GM19467 (cell line): ENCODE measurements at regions not wholly inside any gene's neighbourhood (a gene's known extent, or its start where the extent isn't known, plus 50 kb on each side); places are given as distances from the start of the nearest gene placed in this dataset.
"Not testable (repeated sequence)": the region's sequence is repeated elsewhere in the genome, so short reads cannot be mapped to it uniquely, and the experiment has no call there.

ENCODE experiments used
- ATAC-seq: cut with Tn5 transposase; IDR thresholded peaks from one replicate; pipeline ENCODE4 v1.9.1; 2021; ENCODE audit warnings: mild to moderate bottlenecking, moderate library complexity; ENCODE audit not compliant: unreplicated experiment

GRCh38 chr6:5898563-5898962 is 108.2 kb downstream of the NRN1 start:
- ATAC-seq = no peak

GRCh38 chr6:5898102-5898501 is 108.6 kb downstream of the NRN1 start:
- no peak for ATAC-seq

- no peak for ATAC-seq
Observed at GRCh38 chr6:5896476-5897200, 110.1 kb downstream of the NRN1 start.

GRCh38 chr6:5894357-5894756 is 112.4 kb downstream of the NRN1 start:
- ATAC-seq = no peak

GRCh38 chr6:5893295-5893694 is 113.4 kb downstream of the NRN1 start:
- no peak for ATAC-seq

GRCh38 chr6:5892669-5893068 is 114.1 kb downstream of the NRN1 start:
- ATAC-seq = no peak

GRCh38 chr6:5878792-5879191 is 127.9 kb downstream of the NRN1 start:
- no peak for ATAC-seq

GRCh38 chr6:5876076-5876475 is 130.6 kb downstream of the NRN1 start:
- no peak for ATAC-seq

GRCh38 chr6:5873976-5874375 is 132.7 kb downstream of the NRN1 start:
- not testable (repeated sequence) for ATAC-seq

GRCh38 chr6:5871296-5871695 is 135.4 kb downstream of the NRN1 start:
- no peak for ATAC-seq

GRCh38 chr6:5869676-5870075 is 137.0 kb downstream of the NRN1 start:
- ATAC-seq = no peak

- no peak for ATAC-seq
Observed at GRCh38 chr6:5869261-5869660, 137.5 kb downstream of the NRN1 start.

GRCh38 chr6:5866547-5867051 is 140.1 kb downstream of the NRN1 start:
- no peak for ATAC-seq

- ATAC-seq = no peak
Observed at GRCh38 chr6:5865506-5866031, 141.2 kb downstream of the NRN1 start.

- ATAC-seq = no peak
Observed at GRCh38 chr6:5860849-5861248, 145.9 kb downstream of the NRN1 start.

- ATAC-seq = no peak
Observed at GRCh38 chr6:5855787-5856470, 150.8 kb downstream of the NRN1 start.

GRCh38 chr6:5854899-5855298 is 151.8 kb downstream of the NRN1 start:
- no peak for ATAC-seq

- ATAC-seq = no peak
Observed at GRCh38 chr6:5851261-5851757, 155.4 kb downstream of the NRN1 start.

GRCh38 chr6:5850848-5851255 is 155.9 kb downstream of the NRN1 start:
- no peak for ATAC-seq

GRCh38 chr6:5846889-5847288 is 159.8 kb downstream of the NRN1 start:
- no peak for ATAC-seq

- ATAC-seq = no peak
Observed at GRCh38 chr6:5846335-5846734, 160.4 kb downstream of the NRN1 start.

GRCh38 chr6:5843078-5843477 is 163.6 kb downstream of the NRN1 start:
- no peak for ATAC-seq
